SK-N-SH treated with all-trans-retinoic acid at 6 μM for 48 hours (cell line): ENCODE measurements at regions not wholly inside any gene's neighbourhood (a gene's known extent, or its start where the extent isn't known, plus 50 kb on each side); places are given as distances from the start of the nearest gene placed in this dataset.

Experiments
- ATAC-seq: fragments of 200-7000 bp; cut with Tn5 transposase; 3 replicates; pipeline ENCODE4 v1.9.1; 2020; ENCODE audit warnings: mild to moderate bottlenecking, moderate library complexity
- ARNTL ChIP-seq: fragments of 450-650 bp; formaldehyde crosslinking; IDR thresholded peaks from 2 replicates; pipeline ENCODE4 v1.5.0; 2020; ENCODE audit warnings: low read depth, mild to moderate bottlenecking, moderate library complexity, borderline replicate concordance
- BACH2 ChIP-seq: fragments of 250-450 bp; sonication (Bioruptor Pico); IDR thresholded peaks from 2 replicates; pipeline ENCODE4 v1.9.0; 2021; ENCODE audit warnings: mild to moderate bottlenecking, borderline replicate concordance
- CSRNP3 ChIP-seq: fragments of 250-450 bp; sonication (Bioruptor Pico); IDR thresholded peaks from 2 replicates; pipeline ENCODE4 v1.5.1; 2021; ENCODE audit warnings: mild to moderate bottlenecking, moderate library complexity
- ESRRG ChIP-seq: fragments of 250-450 bp; sonication (Bioruptor Pico); IDR thresholded peaks from 2 replicates; pipeline ENCODE4 v1.6.1; 2021; ENCODE audit warnings: mild to moderate bottlenecking
- ISL1 ChIP-seq: fragments of 250-450 bp; sonication (Bioruptor Pico); IDR thresholded peaks from 2 replicates; pipeline ENCODE4 v2.1.2; 2022; ENCODE audit warnings: mild to moderate bottlenecking, moderate library complexity
- OSR1 ChIP-seq: fragments of 250-450 bp; sonication (Bioruptor Pico); IDR thresholded peaks from 2 replicates; pipeline ENCODE4 v1.8.0; 2022; ENCODE audit warnings: moderate library complexity, mild to moderate bottlenecking, inconsistent platforms
- PATZ1 ChIP-seq: fragments of 250-450 bp; sonication (Bioruptor Pico); IDR thresholded peaks from 2 replicates; pipeline ENCODE4 v1.8.0; 2020; ENCODE audit warnings: mild to moderate bottlenecking, moderate library complexity, borderline replicate concordance
- PPARA ChIP-seq: fragments of 250-450 bp; sonication (Bioruptor Pico); IDR thresholded peaks from 2 replicates; pipeline ENCODE4 v1.5.0; 2020; ENCODE audit warnings: mild to moderate bottlenecking, borderline replicate concordance
- RARB ChIP-seq: fragments of 250-450 bp; sonication (Bioruptor Pico); IDR thresholded peaks from 2 replicates; pipeline ENCODE4 v1.8.0; 2021; ENCODE audit warnings: mild to moderate bottlenecking, moderate library complexity
- TCF4 ChIP-seq: fragments of 250-450 bp; sonication (Bioruptor Pico); IDR thresholded peaks from 2 replicates; pipeline ENCODE4 v1.8.0; 2021; ENCODE audit warnings: mild to moderate bottlenecking, moderate library complexity, borderline replicate concordance
- TOX ChIP-seq: fragments of 250-450 bp; sonication (Bioruptor Pico); IDR thresholded peaks from 2 replicates; pipeline ENCODE4 v1.8.0; 2021; ENCODE audit warnings: mild to moderate bottlenecking, moderate library complexity, borderline replicate concordance
- ZC3H10 ChIP-seq: fragments of 250-450 bp; sonication (Bioruptor Pico); IDR thresholded peaks from 2 replicates; pipeline ENCODE4 v1.5.1; 2021; ENCODE audit warnings: mild to moderate bottlenecking, moderate library complexity
- ZFP30 ChIP-seq: fragments of 450-650 bp; formaldehyde crosslinking; IDR thresholded peaks from 2 replicates; pipeline ENCODE4 v1.5.0; 2022; ENCODE audit warnings: mild to moderate bottlenecking, moderate library complexity
- ZNF70 ChIP-seq: fragments of 450-650 bp; formaldehyde crosslinking; IDR thresholded peaks from 2 replicates; pipeline ENCODE4 v1.5.0; 2020; ENCODE audit warnings: mild to moderate bottlenecking, moderate library complexity
- ZNF8 ChIP-seq: fragments of 450-650 bp; formaldehyde crosslinking; IDR thresholded peaks from 2 replicates; pipeline ENCODE4 v1.5.0; 2020; ENCODE audit warnings: mild to moderate bottlenecking, moderate library complexity
- TF ChIP-seq, protein P1 (sequence below): fragments of 250-450 bp; sonication (Bioruptor Pico); IDR thresholded peaks from 2 replicates; pipeline ENCODE4 v1.5.1; 2020; ENCODE audit warnings: low read depth, mild to moderate bottlenecking, moderate library complexity
- TF ChIP-seq, protein P2 (sequence below): fragments of 250-450 bp; sonication (Bioruptor Pico); IDR thresholded peaks from 2 replicates; pipeline ENCODE4 v1.8.0; 2021; ENCODE audit warnings: low read depth, mild to moderate bottlenecking, moderate library complexity, borderline replicate concordance
- TF ChIP-seq, protein P3 (sequence below): fragments of 250-450 bp; sonication (Bioruptor Pico); IDR thresholded peaks from 2 replicates; pipeline ENCODE4 v1.5.0; 2020; ENCODE audit warnings: mild to moderate bottlenecking, moderate library complexity

DNA sequence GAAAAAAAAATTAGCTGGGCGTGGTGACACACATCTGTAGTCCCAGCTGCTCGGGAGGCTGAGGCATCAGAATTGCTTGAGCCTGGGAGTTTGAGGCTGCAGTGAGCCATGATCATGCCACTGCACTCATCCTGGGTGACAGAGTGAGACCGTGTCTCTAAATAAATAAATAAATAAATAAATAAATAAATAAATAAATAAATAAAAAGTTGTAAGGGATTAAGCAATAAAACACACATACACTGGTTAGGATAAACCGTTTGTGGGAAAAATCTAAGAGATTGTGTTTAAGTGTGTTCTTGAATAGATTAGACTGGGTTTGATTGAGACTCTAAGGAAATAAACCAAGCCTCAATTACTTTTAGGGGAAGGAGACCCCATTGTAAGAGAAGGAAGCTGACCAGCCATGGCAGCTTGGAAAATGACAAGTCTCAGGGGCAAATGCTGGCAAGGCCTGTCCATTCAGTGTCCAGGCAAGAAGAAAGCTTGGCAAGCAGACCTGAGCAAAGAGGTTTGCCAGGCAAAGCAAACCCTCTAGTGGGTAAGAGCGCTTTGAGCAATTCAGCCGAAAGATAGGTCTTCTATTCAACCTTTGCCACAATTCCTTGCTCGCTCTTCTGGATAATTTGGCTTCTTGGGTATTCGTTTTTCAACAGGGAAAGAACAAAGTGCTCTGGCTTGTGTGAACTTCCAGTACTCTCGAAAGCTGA lies 106.9 kb upstream of the SERBP1 start:
- ATAC-seq, result no peak
- TF ChIP-seq ZC3H10 (CRISPR knock-in tag) (no peak), PATZ1 (CRISPR knock-in tag) (no peak), TOX (CRISPR knock-in tag) (no peak), ZNF8 (CRISPR knock-in tag) (no peak), ZFP30 (CRISPR knock-in tag) (no peak), RARB (CRISPR knock-in tag) (no peak), ESRRG (no peak), ZNF70 (CRISPR knock-in tag) (no peak), ISL1 (no peak), PPARA (CRISPR knock-in tag) (no peak), ARNTL (CRISPR knock-in tag) (no peak), CSRNP3 (no peak), OSR1 (CRISPR knock-in tag) (no peak)
- TF ChIP-seq, protein P1, sequence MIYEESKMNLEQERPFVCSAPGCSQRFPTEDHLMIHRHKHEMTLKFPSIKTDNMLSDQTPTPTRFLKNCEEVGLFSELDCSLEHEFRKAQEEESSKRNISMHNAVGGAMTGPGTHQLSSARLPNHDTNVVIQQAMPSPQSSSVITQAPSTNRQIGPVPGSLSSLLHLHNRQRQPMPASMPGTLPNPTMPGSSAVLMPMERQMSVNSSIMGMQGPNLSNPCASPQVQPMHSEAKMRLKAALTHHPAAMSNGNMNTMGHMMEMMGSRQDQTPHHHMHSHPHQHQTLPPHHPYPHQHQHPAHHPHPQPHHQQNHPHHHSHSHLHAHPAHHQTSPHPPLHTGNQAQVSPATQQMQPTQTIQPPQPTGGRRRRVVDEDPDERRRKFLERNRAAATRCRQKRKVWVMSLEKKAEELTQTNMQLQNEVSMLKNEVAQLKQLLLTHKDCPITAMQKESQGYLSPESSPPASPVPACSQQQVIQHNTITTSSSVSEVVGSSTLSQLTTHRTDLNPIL (CRISPR knock-in tag), result no peak
- TF ChIP-seq, protein P2, sequence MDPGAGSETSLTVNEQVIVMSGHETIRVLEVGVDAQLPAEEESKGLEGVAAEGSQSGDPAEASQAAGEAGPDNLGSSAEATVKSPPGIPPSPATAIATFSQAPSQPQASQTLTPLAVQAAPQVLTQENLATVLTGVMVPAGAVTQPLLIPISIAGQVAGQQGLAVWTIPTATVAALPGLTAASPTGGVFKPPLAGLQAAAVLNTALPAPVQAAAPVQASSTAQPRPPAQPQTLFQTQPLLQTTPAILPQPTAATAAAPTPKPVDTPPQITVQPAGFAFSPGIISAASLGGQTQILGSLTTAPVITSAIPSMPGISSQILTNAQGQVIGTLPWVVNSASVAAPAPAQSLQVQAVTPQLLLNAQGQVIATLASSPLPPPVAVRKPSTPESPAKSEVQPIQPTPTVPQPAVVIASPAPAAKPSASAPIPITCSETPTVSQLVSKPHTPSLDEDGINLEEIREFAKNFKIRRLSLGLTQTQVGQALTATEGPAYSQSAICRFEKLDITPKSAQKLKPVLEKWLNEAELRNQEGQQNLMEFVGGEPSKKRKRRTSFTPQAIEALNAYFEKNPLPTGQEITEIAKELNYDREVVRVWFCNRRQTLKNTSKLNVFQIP (CRISPR knock-in tag), result no peak

DNA sequence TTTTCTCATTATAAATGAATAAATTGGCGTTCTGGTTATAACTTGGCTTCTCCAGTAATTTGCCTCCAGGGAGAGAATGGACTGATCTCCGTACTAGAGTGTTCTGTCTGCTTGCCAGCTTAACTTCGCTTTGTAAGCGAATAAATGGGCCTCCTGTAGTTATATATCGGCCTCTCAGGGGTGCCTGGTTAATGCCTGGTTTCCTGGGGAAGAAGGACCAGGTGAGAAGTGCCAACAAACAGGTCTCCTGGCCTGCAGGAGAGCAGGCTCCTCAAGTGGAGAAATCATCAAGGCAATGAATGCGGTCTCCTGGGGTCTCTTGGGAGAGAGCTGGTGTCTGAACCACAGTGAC lies 107.4 kb upstream of the SERBP1 start:
- ATAC-seq, result no peak
- TF ChIP-seq RARB (CRISPR knock-in tag) (no peak), ZNF70 (CRISPR knock-in tag) (no peak), ISL1 (no peak)

DNA sequence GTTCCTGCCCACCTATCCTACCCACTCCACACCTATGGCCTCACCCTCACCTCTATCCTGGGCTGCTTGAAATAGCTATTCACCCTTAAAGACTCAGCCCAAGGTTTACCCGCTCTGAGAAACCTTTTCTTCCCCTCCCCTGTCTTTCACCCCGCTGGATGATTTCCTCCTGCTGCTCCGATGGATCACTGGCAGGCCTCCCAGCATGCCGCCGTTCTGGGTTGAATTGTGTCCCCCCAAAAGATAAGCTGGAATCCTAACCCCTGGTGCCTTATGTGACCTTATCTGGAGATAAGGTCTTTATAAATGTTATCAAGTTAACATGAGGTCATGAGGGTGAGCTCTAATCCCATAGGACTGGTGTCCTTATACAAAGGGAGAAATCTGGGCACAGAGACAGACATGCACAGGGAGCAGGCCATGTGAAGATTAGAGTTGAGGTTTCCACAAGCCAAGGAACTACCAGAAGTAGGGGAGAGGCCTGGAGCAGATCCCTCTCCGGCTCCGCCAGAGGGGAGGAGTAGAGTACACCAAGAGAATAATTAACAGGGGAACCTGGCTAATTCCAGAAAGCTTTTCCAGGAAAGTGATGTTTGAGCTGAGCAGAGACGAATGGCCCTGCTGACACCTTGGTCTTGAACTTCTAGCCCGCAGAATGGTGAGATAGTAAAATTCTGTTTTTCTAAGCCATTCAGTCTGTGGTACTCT lies 110.0 kb upstream of the SERBP1 start:
- no peak for ATAC-seq
- TF ChIP-seq, protein P3, sequence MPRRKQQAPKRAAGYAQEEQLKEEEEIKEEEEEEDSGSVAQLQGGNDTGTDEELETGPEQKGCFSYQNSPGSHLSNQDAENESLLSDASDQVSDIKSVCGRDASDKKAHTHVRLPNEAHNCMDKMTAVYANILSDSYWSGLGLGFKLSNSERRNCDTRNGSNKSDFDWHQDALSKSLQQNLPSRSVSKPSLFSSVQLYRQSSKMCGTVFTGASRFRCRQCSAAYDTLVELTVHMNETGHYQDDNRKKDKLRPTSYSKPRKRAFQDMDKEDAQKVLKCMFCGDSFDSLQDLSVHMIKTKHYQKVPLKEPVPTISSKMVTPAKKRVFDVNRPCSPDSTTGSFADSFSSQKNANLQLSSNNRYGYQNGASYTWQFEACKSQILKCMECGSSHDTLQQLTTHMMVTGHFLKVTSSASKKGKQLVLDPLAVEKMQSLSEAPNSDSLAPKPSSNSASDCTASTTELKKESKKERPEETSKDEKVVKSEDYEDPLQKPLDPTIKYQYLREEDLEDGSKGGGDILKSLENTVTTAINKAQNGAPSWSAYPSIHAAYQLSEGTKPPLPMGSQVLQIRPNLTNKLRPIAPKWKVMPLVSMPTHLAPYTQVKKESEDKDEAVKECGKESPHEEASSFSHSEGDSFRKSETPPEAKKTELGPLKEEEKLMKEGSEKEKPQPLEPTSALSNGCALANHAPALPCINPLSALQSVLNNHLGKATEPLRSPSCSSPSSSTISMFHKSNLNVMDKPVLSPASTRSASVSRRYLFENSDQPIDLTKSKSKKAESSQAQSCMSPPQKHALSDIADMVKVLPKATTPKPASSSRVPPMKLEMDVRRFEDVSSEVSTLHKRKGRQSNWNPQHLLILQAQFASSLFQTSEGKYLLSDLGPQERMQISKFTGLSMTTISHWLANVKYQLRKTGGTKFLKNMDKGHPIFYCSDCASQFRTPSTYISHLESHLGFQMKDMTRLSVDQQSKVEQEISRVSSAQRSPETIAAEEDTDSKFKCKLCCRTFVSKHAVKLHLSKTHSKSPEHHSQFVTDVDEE, result no peak
- TF ChIP-seq BACH2 (CRISPR knock-in tag) (no peak), ZNF8 (CRISPR knock-in tag) (no peak), ESRRG (no peak), ZFP30 (CRISPR knock-in tag) (no peak), TCF4 (CRISPR knock-in tag) (no peak)
- TF ChIP-seq, protein P2 (CRISPR knock-in tag), result no peak
